Neural cell (in vitro differentiated cells): ENCODE measurements at regions not wholly inside any gene's neighbourhood (a gene's known extent, or its start where the extent isn't known, plus 50 kb on each side); places are given as distances from the start of the nearest gene placed in this dataset.

ENCODE experiments used
- H2AFZ ChIP-seq: fragments of 200-600, 300-800 bp; sonication (generic), shearing (Covaris generic); 2 replicates; pipeline ENCODE4 v1.6.0; 2014; ENCODE audit warnings: low read depth, mild to moderate bottlenecking, antibody characterized with exemption, low read length, moderate library complexity
- H3F3A ChIP-seq: fragments of 200-600 bp; shearing (Covaris generic); 2 replicates; pipeline ENCODE4 v1.6.1; 2016; ENCODE audit warnings: mild to moderate bottlenecking, moderate library complexity, mixed read lengths, antibody characterized with exemption, low read length; ENCODE audit not compliant: insufficient read depth, poor library complexity, severe bottlenecking
- H3K27ac ChIP-seq: fragments of 200-600, 300-800 bp; sonication (generic), shearing (Covaris generic); 2 replicates; pipeline ENCODE4 v1.5.1; 2014; ENCODE audit warnings: mild to moderate bottlenecking, low read length, moderate library complexity
- H3K27me3 ChIP-seq: fragments of 300-800, 200-600 bp; sonication (generic), shearing (Covaris generic); 2 replicates; pipeline ENCODE4 v1.6.0; 2014; ENCODE audit warnings: mild to moderate bottlenecking, low read depth, low read length, moderate library complexity; ENCODE audit not compliant: insufficient read depth
- H3K36me3 ChIP-seq: fragments of 300-800, 200-600 bp; sonication (generic), shearing (Covaris generic); 2 replicates; pipeline ENCODE4 v1.5.1; 2014; ENCODE audit warnings: mild to moderate bottlenecking, antibody characterized with exemption, low read length, moderate library complexity; ENCODE audit not compliant: insufficient read depth
- H3K4me2 ChIP-seq: fragments of 300-800, 200-600 bp; sonication (generic), shearing (Covaris generic); 2 replicates; pipeline ENCODE4 v1.6.0; 2014; ENCODE audit warnings: mild to moderate bottlenecking, low read length
- H3K4me3 ChIP-seq: fragments of 300-800, 200-600 bp; sonication (generic), shearing (Covaris generic); 2 replicates; pipeline ENCODE4 v1.5.1; 2014; ENCODE audit warnings: mild to moderate bottlenecking, low read length, moderate library complexity
- H3K79me2 ChIP-seq: fragments of 200-600 bp; shearing (Covaris generic); replicated peaks from 2 replicates; pipeline ENCODE4 v1.6.0; 2014; ENCODE audit warnings: mild to moderate bottlenecking, low read length, moderate library complexity; ENCODE audit not compliant: insufficient read depth
- H3K9ac ChIP-seq: fragments of 300-800, 200-600 bp; sonication (generic), shearing (Covaris generic); 2 replicates; pipeline ENCODE4 v1.6.1; 2016; ENCODE audit warnings: mild to moderate bottlenecking, low read length, mixed read lengths
- H3K9me2 ChIP-seq: fragments of 200-600 bp; shearing (Covaris generic); 2 replicates; pipeline ENCODE4 v1.6.1; 2016; ENCODE audit warnings: mild to moderate bottlenecking, low read length, mixed read lengths; ENCODE audit not compliant: insufficient read depth
- H3K9me3 ChIP-seq: fragments of 200-600, 300-800 bp; sonication (generic), shearing (Covaris generic); 2 replicates; pipeline ENCODE4 v1.6.1; 2016; ENCODE audit warnings: mild to moderate bottlenecking, mixed run types, low read length, moderate library complexity, mixed read lengths
- H4K20me1 ChIP-seq: fragments of 200-600 bp; shearing (Covaris generic); 2 replicates; pipeline ENCODE4 v1.6.1; 2016; ENCODE audit warnings: mild to moderate bottlenecking, mixed run types; ENCODE audit not compliant: insufficient read depth
- CTCF ChIP-seq: fragments of 450-650 bp; IDR thresholded peaks from 2 replicates; pipeline ENCODE4 v1.5.1; 2014; ENCODE audit warnings: antibody characterized with exemption, mild to moderate bottlenecking, moderate library complexity; ENCODE audit not compliant: poor library complexity, severe bottlenecking
- EP300 ChIP-seq: fragments of 450-650 bp; conservative IDR thresholded peaks from 2 replicates; pipeline ENCODE4 v1.6.1; 2014; ENCODE audit warnings: antibody characterized with exemption, mild to moderate bottlenecking, moderate library complexity; ENCODE audit not compliant: poor library complexity, severe bottlenecking
- EZH2 ChIP-seq: fragments of 200-600, 300-800 bp; shearing (Covaris generic), sonication (generic); IDR thresholded peaks from 2 replicates; pipeline ENCODE4 v1.6.1; 2014; ENCODE audit warnings: antibody characterized with exemption, low read length, borderline replicate concordance, mild to moderate bottlenecking; ENCODE audit not compliant: insufficient read depth, poor library complexity, severe bottlenecking
- MXI1 ChIP-seq: fragments of 450-650 bp; conservative IDR thresholded peaks from 2 replicates; pipeline ENCODE4 v1.6.1; 2014; ENCODE audit warnings: antibody characterized with exemption, mild to moderate bottlenecking; ENCODE audit not compliant: poor library complexity, severe bottlenecking
- POLR2AphosphoS5 ChIP-seq: IDR thresholded peaks from 2 replicates; pipeline ENCODE4 v1.6.1; 2012
- RAD21 ChIP-seq: fragments of 450-650 bp; conservative IDR thresholded peaks from 2 replicates; pipeline ENCODE4 v1.6.1; 2014; ENCODE audit warnings: antibody characterized with exemption, mild to moderate bottlenecking, moderate library complexity
- REST ChIP-seq: IDR thresholded peaks from 2 replicates; pipeline ENCODE4 v1.6.1; 2012; ENCODE audit warnings: borderline replicate concordance
- SMC3 ChIP-seq: fragments of 450-650 bp; conservative IDR thresholded peaks from 2 replicates; pipeline ENCODE4 v1.6.1; 2014; ENCODE audit warnings: antibody characterized with exemption, mild to moderate bottlenecking, moderate library complexity; ENCODE audit not compliant: poor library complexity
- TAF1 ChIP-seq: IDR thresholded peaks from 2 replicates; pipeline ENCODE4 v1.6.1; 2012; ENCODE audit warnings: low read depth

- no peaks in the 10 kb centered on the region for H3K9me3 ChIP-seq
- H3F3A ChIP-seq = no peaks in the 10 kb centered on the region
- no peaks in the 10 kb centered on the region for H3K27me3 ChIP-seq
- no peak overlapping the region for H3K9ac ChIP-seq
- no peaks in the 10 kb centered on the region for H3K79me2 ChIP-seq
- H4K20me1 ChIP-seq = no peaks in the 10 kb centered on the region
- TF ChIP-seq REST = no peak
- TF ChIP-seq SMC3 = no peak
- TF ChIP-seq EZH2 = no peak
- TF ChIP-seq RAD21 = no peak
- TF ChIP-seq CTCF = no peak
- TF ChIP-seq EP300 = no peak
- TF ChIP-seq MXI1 = no peak
- no peak for TF ChIP-seq TAF1
- no peak for TF ChIP-seq POLR2AphosphoS5
- H2AFZ ChIP-seq = no peak overlapping the region
- H3K9me2 ChIP-seq = no peaks in the 10 kb centered on the region
- no peak overlapping the region for H3K27ac ChIP-seq
- H3K4me3 ChIP-seq = no peak overlapping the region
- H3K4me2 ChIP-seq = no peak overlapping the region
- no peaks in the 10 kb centered on the region for H3K36me3 ChIP-seq
Observed at GRCh38 chr1:219514728-219515127, 98.2 kb downstream of the ZC3H11B start.

GRCh38 chr1:219507437-219507836, 105.5 kb downstream of the ZC3H11B start:
- no peak overlapping the region for H3K9ac ChIP-seq
- no peak overlapping the region for H3K4me2 ChIP-seq
- H3K9me2 ChIP-seq = no peaks in the 10 kb centered on the region
- no peaks in the 10 kb centered on the region for H4K20me1 ChIP-seq
- no peaks in the 10 kb centered on the region for H3K36me3 ChIP-seq
- TF ChIP-seq MXI1 (no peak), CTCF (no peak), EZH2 (no peak), TAF1 (no peak), POLR2AphosphoS5 (no peak), SMC3 (no peak)
- no peak overlapping the region for H2AFZ ChIP-seq
- H3K79me2 ChIP-seq = no peaks in the 10 kb centered on the region
- no peaks in the 10 kb centered on the region for H3F3A ChIP-seq
- H3K4me3 ChIP-seq = no peak overlapping the region
- H3K27ac ChIP-seq = no peak overlapping the region
- no peaks in the 10 kb centered on the region for H3K9me3 ChIP-seq
- no peaks in the 10 kb centered on the region for H3K27me3 ChIP-seq
